Neural progenitor cell (in vitro differentiated cells): ENCODE measurements at regions not wholly inside any gene's neighbourhood (a gene's known extent, or its start where the extent isn't known, plus 50 kb on each side); places are given as distances from the start of the nearest gene placed in this dataset.

Experiments
- CTCF ChIP-seq: fragments of 200-600 bp; sonication (generic); IDR thresholded peaks from 2 replicates; pipeline ENCODE4 v1.5.1; 2017; ENCODE audit warnings: antibody characterized with exemption, mild to moderate bottlenecking
- EZH2 ChIP-seq: fragments of 200-600 bp; sonication (generic); IDR thresholded peaks from 2 replicates; pipeline ENCODE4 v1.6.1; 2017; ENCODE audit warnings: antibody characterized with exemption, mild to moderate bottlenecking, moderate library complexity
- EZH2phosphoT487 ChIP-seq: fragments of 200-600 bp; sonication (generic); IDR thresholded peaks from 2 replicates; pipeline ENCODE4 v1.6.1; 2017; ENCODE audit warnings: antibody characterized with exemption

GRCh38 chr3:11901286-11901875 is 54.7 kb upstream of the TAMM41 start:
- TF ChIP-seq EZH2 (no peak), CTCF (no peak), EZH2phosphoT487 (no peak)
